ENCODE measurements at regions not wholly inside any gene's neighbourhood (a gene's known extent, or its start where the extent isn't known, plus 50 kb on each side); places are given as distances from the start of the nearest gene placed in this dataset.

GRCh38 chr3:70805061-70805889 is 492.8 kb upstream of the MDFIC2 start:
- TF ChIP-seq CTCF (IDR thresholded peaks at IDR 0.05) (no peak), POLR2AphosphoS5 (IDR thresholded peaks at IDR 0.05) (no peak), POLR2A (IDR thresholded peaks at IDR 0.05) (no peak)

Measured in stomach (tissue), 4 donors.